ENCODE measurements at regions not wholly inside any gene's neighbourhood (a gene's known extent, or its start where the extent isn't known, plus 50 kb on each side); places are given as distances from the start of the nearest gene placed in this dataset.

GRCh38 chr1:91138959-91139358 is 117.1 kb upstream of the ZNF644 start:
- no peaks in the 10 kb centered on the region for H4K20me1 ChIP-seq (ENCODE audit: insufficient read depth)
- H3K9me3 ChIP-seq (ENCODE audit: insufficient read depth, low read depth): no peaks in the 10 kb centered on the region
- no peak for DNase-seq
- H3K4me1 ChIP-seq (replicated peaks; ENCODE audit: insufficient read depth): no peaks in the 10 kb centered on the region
- H3K27me3 ChIP-seq (ENCODE audit: insufficient read depth, low read depth): no peaks in the 10 kb centered on the region
- H3K36me3 ChIP-seq (ENCODE audit: low read depth): no peaks in the 10 kb centered on the region
- TF ChIP-seq CTCF (conservative IDR thresholded peaks at IDR 0.05) (no peak), EZH2 (IDR thresholded peaks at IDR 0.05; ENCODE audit: low read depth) (no peak)
- H3K9me2 ChIP-seq (ENCODE audit: insufficient read depth): no peaks in the 10 kb centered on the region
- ChIA-PET POLR2A (ENCODE audit: unreplicated experiment) (no interaction called here), CTCF (no interaction called here)
- no peaks in the 10 kb centered on the region for H3F3A ChIP-seq (ENCODE audit: insufficient read depth, low read depth)
- no peak overlapping the region for H3K4me2 ChIP-seq
- H3K27ac ChIP-seq: no peak overlapping the region
- no peak overlapping the region for H2AFZ ChIP-seq
- no peak overlapping the region for H3K4me3 ChIP-seq
- no TSS peak for BruUV-seq (replicated peaks)
- intact Hi-C loops (cut with micrococcal nuclease; ENCODE audit: unreplicated experiment): no loop called here
- no peaks in the 10 kb centered on the region for H3K79me2 ChIP-seq (ENCODE audit: low read depth)

DNA sequence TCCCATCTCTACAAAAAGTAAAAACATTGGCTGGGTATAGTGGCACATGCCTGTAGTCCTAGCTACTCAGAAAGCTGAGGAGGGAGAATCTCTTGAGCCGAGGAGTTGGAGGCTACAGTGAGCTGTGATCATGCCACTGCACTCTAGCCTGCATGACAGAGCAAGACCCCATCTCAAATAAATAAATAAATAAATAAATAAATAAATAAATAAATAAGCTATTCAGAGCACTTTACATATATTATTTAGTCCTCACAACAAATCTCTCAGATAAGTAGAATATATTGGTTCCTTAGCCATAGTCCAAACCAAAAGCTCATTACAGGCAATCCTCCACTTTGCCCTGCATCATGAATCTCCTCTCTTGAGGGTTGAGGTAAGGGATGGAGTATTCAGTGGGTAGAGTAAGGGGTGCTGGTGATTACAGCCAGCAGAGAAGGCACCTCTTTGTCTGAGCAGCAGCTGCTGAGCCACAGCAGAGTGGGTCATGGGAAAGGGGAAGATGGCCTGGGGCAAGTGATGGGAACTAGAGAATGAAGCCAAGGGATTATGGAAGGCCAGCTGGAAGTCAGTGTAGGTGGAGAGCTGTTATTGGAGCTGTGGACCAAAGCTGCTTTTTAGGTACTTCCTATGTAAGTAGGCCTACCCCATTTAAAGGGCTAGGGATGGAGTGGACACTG is 115.5 kb upstream of the ZNF644 start:
- Histone ChIP-seq H3K4me1 (replicated peaks; ENCODE audit: insufficient read depth) (no peaks in the 10 kb centered on the region), H4K20me1 (ENCODE audit: insufficient read depth) (no peaks in the 10 kb centered on the region), H3K9me3 (ENCODE audit: insufficient read depth, low read depth) (no peaks in the 10 kb centered on the region), H3K27me3 (ENCODE audit: insufficient read depth, low read depth) (no peaks in the 10 kb centered on the region), H3K9me2 (ENCODE audit: insufficient read depth) (no peaks in the 10 kb centered on the region), H3F3A (ENCODE audit: insufficient read depth, low read depth) (no peaks in the 10 kb centered on the region), H2AFZ (no peak overlapping the region), H3K79me2 (ENCODE audit: low read depth) (no peaks in the 10 kb centered on the region), H3K4me3 (no peak overlapping the region), H3K4me2 (no peak overlapping the region), H3K36me3 (ENCODE audit: low read depth) (no peaks in the 10 kb centered on the region), H3K27ac (no peak overlapping the region)
- ChIA-PET POLR2A (ENCODE audit: unreplicated experiment) (no interaction called here), CTCF (no interaction called here)
- TF ChIP-seq EZH2 (IDR thresholded peaks at IDR 0.05; ENCODE audit: low read depth) (no peak), CTCF (conservative IDR thresholded peaks at IDR 0.05) (no peak)
- no TSS peak for BruUV-seq (replicated peaks)
- intact Hi-C loops (cut with micrococcal nuclease; ENCODE audit: unreplicated experiment): no loop called here
- DNase-seq: peak in 1 of 2 experiments; percentile 1

- no peaks in the 10 kb centered on the region for H3K36me3 ChIP-seq (ENCODE audit: low read depth)
- CTCF ChIA-PET: no interaction called here
- BruUV-seq (replicated peaks): no TSS peak
These were observed 114.0 kb upstream of the ZNF644 start for GRCh38 chr1:91135799-91136198.

More at GRCh38 chr1:91135799-91136198, 114.0 kb upstream of the ZNF644 start:
- intact Hi-C loops (cut with micrococcal nuclease; ENCODE audit: unreplicated experiment): no loop called here
- H3K9me3 ChIP-seq (ENCODE audit: insufficient read depth, low read depth): no peaks in the 10 kb centered on the region
- no peaks in the 10 kb centered on the region for H3K9me2 ChIP-seq (ENCODE audit: insufficient read depth)
- TF ChIP-seq EZH2 (IDR thresholded peaks at IDR 0.05; ENCODE audit: low read depth): no peak
- TF ChIP-seq CTCF (conservative IDR thresholded peaks at IDR 0.05): no peak
- no peaks in the 10 kb centered on the region for H4K20me1 ChIP-seq (ENCODE audit: insufficient read depth)
- POLR2A ChIA-PET (ENCODE audit: unreplicated experiment): interaction anchor here (0.7 kb wide), 1 partner anchor 49 kb away, joined by 3 read pairs; no protein-coding TSS in a partner anchor
- H3F3A ChIP-seq (ENCODE audit: insufficient read depth, low read depth): no peaks in the 10 kb centered on the region
- H2AFZ ChIP-seq: no peak overlapping the region
- no peak for DNase-seq
- no peak overlapping the region for H3K27ac ChIP-seq
- H3K4me1 ChIP-seq (replicated peaks; ENCODE audit: insufficient read depth): no peaks in the 10 kb centered on the region
- H3K79me2 ChIP-seq (ENCODE audit: low read depth): no peaks in the 10 kb centered on the region
- no peak overlapping the region for H3K4me3 ChIP-seq
- no peak overlapping the region for H3K4me2 ChIP-seq
- no peaks in the 10 kb centered on the region for H3K27me3 ChIP-seq (ENCODE audit: insufficient read depth, low read depth)

Data from PC-9 (cell line).